ENCODE measurements at regions not wholly inside any gene's neighbourhood (a gene's known extent, or its start where the extent isn't known, plus 50 kb on each side); places are given as distances from the start of the nearest gene placed in this dataset.

DNA sequence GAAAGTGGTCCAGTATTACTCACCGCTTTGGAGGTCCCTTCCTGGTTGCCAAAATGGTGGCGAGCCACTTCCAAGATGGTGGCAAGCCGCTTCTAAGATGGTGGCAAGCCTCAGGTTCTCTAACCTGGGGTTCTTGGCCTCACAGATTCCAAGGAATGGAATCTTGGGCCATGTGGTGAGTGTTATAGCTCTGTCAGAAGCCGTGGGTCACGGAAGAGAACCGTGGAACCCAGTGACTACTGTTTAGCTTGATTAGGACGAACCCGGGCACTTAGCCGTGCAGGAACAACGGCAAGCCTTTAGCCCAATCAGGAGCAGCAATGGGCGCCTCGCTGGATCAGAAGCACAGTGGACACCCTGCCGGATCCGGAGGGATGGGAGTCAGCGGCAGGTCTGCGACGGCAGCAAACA, 356.2 kb upstream of the TMPRSS15 start:
- TF ChIP-seq POLR2A (IDR thresholded peaks at IDR 0.05; ENCODE audit: low read length) (no peak), GATA1 (IDR thresholded peaks at IDR 0.05; ENCODE audit: low read depth, low read length) (no peak)
